Esophagus muscularis mucosa (tissue), 4 donors: ENCODE measurements at regions not wholly inside any gene's neighbourhood (a gene's known extent, or its start where the extent isn't known, plus 50 kb on each side); places are given as distances from the start of the nearest gene placed in this dataset.
"Not testable (repeated sequence)": the region's sequence is repeated elsewhere in the genome, so short reads cannot be mapped to it uniquely, and the experiment has no call there.

ENCODE experiments used
- EP300 ChIP-seq: sonication (generic); formaldehyde crosslinking; IDR thresholded peaks from one replicate; pipeline ENCODE4 v1.6.1; 2017; ENCODE audit warnings: antibody characterized with exemption
- POLR2A ChIP-seq: fragments of 450-650 bp; IDR thresholded peaks from one replicate; pipeline ENCODE4 v1.6.1; 2017; ENCODE audit warnings: antibody characterized with exemption, moderate library complexity, mild to moderate bottlenecking, low read depth
- POLR2AphosphoS5 ChIP-seq, 2 donors: sonication (generic); formaldehyde crosslinking; IDR thresholded peaks; one replicate each; pipeline ENCODE4 v1.6.1; 2017; ENCODE audit warnings: antibody characterized with exemption in 2 of 2
- TF ChIP-seq, protein P1 (sequence below), 3 experiments: fragments of 200-600 bp in 2 of 3; fragments of 450-650 bp in 1 of 3; sonication (generic) in 2 of 3; IDR thresholded peaks; one replicate each; pipeline ENCODE4 v1.5.1; 2017 to 2019; ENCODE audit warnings: antibody characterized with exemption in 3 of 3, mild to moderate bottlenecking in 2 of 3, moderate library complexity in 1 of 3

GRCh38 chr9:66601472-66601871 lies 299.1 kb upstream of the ZNF658 start:
- TF ChIP-seq POLR2A; POLR2AphosphoS5 (IDR thresholded peaks at IDR 0.05); EP300: not testable (repeated sequence)
- TF ChIP-seq, protein P1, sequence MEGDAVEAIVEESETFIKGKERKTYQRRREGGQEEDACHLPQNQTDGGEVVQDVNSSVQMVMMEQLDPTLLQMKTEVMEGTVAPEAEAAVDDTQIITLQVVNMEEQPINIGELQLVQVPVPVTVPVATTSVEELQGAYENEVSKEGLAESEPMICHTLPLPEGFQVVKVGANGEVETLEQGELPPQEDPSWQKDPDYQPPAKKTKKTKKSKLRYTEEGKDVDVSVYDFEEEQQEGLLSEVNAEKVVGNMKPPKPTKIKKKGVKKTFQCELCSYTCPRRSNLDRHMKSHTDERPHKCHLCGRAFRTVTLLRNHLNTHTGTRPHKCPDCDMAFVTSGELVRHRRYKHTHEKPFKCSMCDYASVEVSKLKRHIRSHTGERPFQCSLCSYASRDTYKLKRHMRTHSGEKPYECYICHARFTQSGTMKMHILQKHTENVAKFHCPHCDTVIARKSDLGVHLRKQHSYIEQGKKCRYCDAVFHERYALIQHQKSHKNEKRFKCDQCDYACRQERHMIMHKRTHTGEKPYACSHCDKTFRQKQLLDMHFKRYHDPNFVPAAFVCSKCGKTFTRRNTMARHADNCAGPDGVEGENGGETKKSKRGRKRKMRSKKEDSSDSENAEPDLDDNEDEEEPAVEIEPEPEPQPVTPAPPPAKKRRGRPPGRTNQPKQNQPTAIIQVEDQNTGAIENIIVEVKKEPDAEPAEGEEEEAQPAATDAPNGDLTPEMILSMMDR (IDR thresholded peaks at IDR 0.05) = not testable (repeated sequence)
